Renal cortex interstitium (tissue), 11 donors: ENCODE measurements at regions not wholly inside any gene's neighbourhood (a gene's known extent, or its start where the extent isn't known, plus 50 kb on each side); places are given as distances from the start of the nearest gene placed in this dataset.
"Not testable (repeated sequence)": the region's sequence is repeated elsewhere in the genome, so short reads cannot be mapped to it uniquely, and the experiment has no call there.

ENCODE experiments used
- DNase-seq, 11 donors: peaks; one replicate each; pipeline ENCODE4 v3.0.0-alpha.2; 2013; ENCODE audit warnings: low read depth in 9 of 11, low spot score in 4 of 11; ENCODE audit errors: extremely low read depth in 1 of 11

DNA sequence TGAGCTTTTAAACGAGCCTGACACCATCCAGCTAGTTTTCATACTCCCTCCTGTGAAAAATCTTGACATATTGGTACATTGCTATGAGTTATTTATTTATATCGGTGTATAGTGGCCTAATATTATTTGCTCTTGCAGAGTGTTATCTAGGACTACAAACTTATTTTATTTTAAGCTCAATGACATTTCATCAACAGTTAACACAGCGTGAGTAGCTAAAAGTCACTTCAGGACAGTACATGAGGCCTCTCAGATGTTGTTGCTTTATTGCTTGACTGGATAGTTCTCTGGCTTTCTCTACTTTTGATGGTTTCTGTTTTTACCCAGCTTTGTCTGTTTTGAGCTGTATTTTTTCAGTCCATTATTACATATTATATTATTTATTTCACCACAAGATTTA lies 172.9 kb upstream of the KLF7 start:
- no peak for DNase-seq

DNA sequence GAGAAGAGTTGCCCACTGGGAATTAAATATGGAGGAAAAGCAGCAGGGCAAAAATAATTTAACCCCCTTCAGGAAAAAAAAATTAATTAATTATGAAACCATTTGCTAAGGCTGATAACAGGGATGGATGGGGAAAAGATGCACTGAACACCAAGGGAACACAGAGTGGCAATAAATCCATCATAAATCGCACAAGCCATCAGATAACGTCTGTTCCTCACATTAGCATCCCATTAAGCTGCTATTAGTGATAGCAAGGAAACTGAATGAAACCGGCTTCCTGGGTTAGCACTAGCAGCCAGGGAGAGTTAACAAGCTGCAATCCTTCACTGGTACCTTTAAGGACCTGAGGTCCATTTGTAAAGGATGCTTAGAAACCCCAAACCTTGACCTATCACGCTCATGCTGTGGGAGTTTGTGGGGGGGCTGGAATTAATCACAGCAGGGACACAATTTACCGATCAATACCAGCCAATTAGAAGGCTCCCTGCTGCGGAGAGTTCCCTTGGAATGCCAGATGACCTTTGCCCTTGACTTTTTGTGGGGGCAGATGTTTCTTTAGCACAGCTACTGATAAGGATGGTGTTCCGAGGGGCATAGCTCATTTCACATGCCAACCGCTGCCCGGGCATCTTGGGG lies 175.5 kb upstream of the KLF7 start:
- DNase-seq, result no peak

DNA sequence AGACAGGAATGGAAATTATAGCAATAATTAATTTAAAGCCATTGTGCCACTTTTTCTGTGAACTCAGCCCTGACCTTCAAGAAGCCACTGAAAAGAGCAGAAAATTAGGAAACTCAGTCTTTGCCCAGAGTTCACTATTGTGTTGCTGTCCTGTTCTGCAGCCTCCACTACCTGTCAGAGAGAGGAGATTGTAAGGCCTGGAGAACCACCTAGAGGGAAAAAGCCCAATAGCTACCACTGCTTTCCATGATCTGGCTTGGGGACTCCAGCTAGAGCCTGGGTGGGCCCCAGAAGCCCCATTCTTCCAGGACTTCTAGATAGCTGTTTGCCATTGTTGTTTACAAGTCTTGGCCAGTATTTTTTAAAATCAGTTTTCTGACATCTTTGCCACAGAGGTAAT lies 176.1 kb upstream of the KLF7 start:
- no peak for DNase-seq

DNA sequence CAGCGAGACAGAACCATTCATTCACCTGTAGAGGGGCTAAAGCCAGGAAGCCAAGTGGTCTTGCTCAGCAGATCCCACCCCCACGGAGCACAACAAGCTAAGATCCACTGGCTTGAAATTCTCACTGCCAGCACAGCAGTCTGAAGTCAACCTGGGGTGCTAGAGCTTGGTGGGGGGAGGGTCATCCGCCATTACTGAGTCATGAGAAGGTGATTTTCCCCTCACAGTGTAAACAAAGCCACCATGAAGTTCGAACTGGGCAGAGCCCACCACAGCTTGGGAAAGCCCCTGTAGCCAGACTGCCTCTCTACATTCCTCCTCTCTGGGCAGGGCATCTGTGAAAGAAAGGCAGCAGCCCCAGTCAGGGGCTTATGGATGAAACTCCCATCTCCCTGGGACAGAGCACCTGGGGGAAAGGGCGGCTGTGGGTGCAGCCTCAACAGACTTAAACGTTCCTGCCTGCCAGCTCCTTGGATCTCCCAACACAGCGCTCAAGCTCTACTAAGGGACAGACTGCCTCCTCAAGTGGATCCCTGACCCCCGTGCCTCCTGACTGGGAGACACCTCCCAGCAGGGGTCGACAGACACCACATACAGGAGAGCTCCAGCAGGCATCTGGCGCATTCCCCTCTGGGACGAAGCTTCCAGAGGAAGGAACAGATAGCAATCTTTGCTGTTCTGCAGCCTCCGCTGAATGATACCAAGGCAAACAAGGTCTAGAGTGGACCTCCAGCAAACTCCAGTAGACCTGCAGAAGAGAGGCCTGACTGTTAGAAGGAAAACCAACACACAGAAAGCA lies 179.0 kb upstream of the KLF7 start:
- DNase-seq, result not testable (repeated sequence)

DNA sequence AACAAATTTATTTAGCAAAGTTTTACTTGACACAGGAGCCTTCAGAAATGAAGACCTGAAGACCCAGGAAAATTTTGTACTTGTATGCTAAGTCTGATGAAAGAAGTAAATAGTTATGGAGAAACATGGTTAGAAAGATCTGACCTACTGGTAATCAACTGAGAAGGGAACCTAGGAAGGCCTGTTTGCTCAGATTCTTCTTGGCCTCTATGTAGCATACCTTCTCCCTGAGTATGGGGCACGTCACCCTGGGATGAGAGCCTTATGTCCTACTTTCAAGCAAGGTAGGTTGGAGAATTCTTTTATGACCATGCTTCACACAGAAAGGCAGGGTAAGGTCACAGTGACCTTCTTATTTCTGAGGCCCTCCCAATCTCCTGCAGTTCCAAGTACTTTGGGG lies 178.6 kb upstream of the CREB1 start:
- no peak for DNase-seq

DNA sequence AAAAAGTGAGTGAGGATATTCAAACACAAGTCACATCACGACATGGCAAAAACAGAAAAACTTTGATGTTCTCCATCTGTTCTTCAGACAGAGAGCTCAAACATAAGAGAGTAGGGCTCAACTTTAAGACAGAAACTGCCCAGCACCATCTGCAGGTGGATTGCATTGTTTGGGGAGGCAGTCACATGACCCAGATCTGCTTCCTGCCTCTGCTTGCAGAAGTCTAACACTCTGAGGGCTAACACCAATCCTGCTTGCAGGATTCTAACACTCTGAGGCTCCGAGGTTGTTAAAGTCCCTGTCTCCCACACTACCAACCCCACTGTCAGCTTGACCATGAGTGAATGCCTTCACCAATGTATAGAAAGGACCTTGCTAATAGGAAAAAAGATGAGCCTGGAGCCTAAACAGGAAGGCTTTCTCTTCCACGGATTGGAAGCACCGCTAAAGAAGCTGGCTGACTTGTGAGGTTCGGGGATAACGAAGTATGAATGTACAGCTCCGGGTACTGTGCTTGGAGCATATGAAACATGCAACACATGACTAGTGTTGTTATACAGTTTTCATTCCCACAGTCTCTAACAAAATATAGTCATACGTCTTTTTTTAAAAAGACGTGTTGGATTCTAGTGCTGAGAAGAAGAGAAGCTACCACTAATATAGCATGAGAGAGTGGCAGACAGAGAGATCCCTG lies 176.6 kb upstream of the CREB1 start:
- no peak for DNase-seq

DNA sequence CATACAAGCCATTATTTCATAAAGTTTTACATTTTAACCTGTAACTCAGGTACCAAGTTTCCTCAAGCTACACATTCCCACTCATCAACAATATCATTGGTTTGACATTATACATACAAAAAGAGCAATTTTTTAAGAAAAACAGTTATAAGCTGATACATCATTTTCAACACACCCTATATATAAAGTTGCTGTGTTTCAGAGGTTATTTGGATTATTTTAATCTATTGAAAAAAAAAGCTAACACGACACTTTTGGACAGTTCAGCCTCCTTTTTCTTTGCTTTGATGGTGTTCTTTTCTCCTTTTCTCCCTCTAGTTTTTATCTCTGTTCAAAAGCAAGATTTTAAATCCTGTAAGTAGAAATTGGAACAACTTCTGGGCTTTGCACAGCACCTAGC lies 175.9 kb upstream of the CREB1 start:
- no peak for DNase-seq

DNA sequence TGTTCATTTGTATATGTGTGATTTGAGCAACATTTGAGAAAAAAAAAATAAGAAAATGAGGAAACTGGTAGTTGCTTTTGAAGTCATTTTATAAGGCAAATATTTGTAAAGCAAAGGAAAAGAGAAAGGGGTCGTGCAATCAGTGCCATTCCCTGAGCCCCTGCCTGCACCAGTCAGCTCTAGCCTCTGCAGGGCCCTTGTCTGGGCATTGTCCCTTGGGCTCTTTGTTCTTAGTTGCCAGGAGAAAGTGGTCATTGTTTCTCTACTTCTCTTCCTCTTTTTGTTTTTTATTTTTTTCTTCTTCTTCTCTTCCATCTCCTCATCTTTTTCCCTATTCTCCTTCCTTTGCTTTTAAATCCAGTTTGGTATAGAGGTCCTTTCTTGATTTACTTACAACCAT lies 175.3 kb upstream of the CREB1 start:
- no peak for DNase-seq

DNA sequence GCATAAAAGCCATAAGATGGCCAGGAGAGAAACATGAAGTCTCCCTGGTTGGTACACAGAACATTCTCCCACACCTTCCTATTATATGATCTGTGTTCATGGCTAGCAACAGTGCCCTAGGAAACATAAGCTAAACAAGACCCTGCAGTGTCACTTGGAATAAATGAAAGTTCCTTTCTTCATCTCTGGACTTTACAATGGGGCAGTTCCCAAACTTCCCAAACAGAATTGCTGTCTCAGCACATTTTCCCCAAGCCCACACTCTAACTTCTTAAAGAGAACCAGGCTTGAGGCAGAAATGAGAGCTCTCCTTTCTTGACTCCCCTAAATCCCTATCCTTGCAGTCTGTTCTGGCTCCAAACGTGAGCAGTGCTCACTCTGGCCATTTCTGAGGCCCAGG lies 173.2 kb upstream of the CREB1 start:
- no peak for DNase-seq

DNA sequence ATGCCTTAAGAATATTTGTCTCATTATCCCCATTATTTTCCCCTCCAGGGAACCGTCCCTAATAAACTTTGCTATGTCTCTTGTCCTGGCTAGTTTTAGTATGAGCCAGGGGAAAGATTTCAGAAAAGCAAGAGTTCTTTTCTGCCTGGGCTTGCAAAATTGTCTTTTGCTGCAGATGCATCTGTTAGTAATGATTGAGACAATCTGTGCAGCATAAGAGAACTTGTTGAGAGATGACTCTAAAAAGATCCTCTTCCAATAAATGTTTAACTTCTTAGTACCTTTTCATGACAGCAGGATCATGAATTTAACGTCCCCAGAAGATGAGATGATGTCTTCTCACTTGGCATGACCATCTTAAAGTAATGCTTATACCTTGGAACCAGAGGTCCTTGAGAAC lies 172.5 kb upstream of the CREB1 start:
- no peak for DNase-seq

DNA sequence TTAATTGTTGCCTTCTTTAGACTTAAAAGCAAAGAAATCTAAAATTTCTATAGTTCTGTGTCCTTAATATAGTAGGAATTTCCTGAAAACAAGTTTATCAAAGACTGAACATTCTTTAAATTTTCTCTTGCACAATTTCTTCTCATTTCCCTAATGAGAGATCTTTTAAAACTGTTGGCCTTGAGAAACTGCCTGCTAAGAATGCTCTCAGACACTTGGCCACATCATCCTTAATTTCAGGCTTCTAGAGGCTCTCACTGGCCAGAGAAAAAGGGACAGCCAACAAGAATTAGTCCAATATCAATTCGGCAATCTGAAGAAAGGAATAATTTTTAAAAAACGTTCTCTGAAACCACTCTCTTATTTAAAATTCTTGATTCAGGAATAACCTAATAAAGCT lies 167.0 kb upstream of the CREB1 start:
- DNase-seq, result no peak

DNA sequence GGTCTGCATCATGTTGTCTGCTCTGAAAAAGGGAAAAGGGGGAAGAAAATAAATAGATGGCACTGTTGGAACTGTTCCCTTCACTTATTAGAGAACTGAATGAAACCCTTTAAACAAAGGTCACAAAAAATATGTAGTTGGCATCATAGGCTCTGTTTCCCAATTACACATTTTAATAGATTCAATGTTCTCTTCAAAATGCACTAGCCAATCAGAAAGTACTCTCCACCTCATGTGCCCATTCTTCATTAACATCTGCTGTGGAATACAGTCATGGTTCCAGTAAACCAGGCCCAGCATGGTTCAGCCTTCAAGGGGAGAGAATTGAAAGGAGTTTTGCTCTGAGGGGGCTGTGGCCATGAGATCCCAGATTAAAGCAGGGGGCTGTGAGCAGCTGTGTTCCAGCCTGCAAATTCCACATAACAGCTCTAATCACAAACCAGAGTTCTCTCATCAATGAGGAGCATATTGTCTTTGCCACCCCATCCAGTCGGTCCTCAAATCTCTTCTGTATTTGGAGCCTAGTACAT lies 165.9 kb upstream of the CREB1 start:
- no peak for DNase-seq

DNA sequence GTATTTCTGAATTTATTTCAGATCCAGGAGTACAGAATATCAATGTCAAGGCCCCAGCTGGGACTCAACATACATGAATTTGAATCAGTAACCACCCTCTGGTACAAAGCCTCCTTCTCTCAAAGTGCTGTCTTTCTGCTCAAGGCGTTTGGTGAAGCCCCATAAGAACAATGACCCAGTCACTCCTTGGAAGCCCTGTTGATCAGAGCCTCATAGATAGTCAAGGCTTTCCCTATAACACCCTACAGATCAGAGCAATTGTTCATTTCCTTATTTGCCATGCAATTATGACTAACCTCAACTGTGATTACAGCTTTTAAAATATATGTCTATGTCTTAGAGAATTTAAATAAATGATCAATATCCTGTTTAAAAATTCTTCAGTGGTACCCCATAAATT lies 159.1 kb upstream of the CREB1 start:
- no peak for DNase-seq

DNA sequence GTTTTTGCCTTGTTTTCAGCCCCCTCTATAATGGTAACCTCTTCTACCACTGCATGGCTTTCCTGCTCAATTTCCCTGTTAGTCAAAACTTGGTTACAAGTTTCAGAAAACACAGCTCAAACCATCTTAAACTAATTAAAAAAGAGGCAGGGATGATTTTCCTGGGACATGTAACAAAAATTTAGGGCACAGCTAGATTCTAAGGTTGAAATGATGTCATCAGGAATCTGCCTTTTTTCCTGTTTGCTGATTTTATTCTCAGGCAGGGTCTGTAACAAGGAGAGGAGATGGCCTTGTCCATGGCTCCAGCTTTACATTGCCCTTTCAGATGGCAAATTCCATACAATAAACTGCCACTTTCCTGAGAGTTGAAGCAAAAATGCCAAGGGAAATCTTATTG lies 157.9 kb upstream of the CREB1 start:
- DNase-seq, result no peak

DNA sequence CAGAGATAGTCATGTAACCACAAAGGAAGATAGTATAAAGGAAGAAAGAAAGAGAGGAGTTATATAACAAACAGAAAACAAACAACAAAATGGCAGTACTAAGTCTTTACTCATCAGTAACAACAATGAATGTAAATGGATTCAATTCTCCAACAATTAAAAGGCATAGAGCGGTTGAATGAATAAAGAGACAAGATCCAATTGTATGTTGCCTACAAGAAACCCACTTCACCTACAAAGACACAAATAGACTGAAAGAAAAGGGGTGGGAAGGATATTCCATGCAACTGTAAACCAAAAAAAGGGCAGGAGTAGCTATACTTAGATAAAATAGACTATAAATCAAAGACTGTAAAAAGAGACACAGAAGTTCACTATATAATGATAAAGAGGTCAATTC lies 157.3 kb upstream of the CREB1 start:
- DNase-seq, result no peak

DNA sequence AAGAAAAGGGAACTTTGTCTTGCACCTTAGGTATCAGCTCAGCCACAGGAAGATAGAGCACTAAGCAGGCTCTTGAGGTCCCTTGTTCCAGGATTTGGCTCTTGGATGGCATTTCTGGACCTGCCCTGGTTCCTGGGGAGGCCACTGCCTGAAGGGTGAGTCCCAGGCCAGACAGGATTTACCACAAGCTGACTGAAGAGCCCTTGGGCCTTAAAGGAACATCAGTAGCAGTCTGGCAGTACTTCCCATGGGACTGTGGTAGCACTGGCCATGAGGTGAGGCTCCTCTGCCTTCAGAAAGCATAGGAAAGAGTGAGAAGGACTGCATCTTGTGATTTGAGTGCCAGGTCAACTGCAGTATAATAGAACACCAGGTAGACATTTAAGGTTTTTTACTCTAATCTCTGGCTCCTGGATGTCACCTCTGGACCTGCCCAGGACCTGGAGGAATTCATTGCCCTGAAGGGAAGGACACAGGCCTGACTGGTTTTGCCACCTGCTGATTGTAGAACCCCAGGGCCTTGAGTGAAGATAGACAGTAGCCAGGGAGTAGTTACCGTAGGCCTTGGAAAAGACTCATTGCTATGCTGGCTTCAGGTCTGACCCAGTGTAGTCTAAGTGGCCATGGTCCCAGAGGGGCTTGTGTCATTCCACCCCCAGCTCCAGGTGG lies 154.4 kb upstream of the CREB1 start:
- DNase-seq, result no peak

DNA sequence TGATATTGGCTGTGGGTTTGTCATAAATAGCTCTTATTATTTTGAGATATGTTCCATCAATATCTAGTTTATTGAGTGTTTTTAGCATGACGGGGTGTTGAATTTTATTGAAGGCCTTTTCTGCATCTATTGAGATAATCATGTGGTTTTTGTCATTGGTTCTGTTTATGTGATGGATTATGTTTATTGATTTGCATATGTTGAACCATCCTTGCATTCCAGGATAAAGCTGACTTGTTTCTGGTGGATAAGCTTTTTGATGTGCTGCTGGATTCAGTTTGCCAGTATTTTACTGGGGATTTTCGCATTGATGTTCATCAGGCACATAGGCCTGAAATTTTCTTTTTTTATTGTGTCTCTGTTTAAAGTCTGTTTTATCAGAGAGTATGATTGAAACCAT lies 151.1 kb upstream of the CREB1 start:
- DNase-seq, result not testable (repeated sequence)

DNA sequence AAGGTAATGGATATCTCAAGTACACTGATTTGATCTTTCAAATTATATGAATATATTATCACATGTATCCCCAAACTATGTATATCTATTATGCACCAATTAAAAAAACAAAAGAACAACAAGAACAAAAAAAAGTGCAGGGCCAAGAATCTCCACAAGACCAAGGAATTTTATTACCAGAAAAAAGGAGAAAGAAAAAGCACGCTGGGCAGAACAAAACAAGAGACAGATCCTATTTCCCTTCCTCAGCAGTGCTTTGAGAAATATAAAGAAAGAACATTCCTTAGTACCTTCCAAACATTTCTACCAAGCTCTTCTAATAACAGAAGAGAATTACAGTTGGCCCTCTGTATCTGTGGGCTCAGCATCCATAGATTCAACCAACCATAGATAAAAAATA lies 144.7 kb upstream of the CREB1 start:
- DNase-seq, result no peak

DNA sequence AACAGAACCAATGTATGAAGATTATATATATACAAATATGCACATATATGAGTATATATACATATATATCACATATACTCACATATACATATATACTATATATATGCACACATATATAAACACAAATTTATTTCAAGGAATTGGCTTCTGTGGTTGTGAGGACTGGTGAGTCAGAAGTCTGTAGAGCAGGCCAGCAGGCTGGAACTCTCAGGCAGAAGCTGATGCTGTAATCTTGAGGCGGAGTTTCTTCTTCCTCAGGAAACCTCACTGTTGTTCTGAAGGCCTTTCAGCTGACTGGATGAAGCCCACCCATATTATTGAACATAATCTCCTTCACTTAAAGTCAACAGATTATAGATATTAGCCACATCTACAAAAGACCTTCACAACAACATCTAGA lies 143.9 kb upstream of the CREB1 start:
- no peak for DNase-seq
